GM21717 (cell line): ENCODE measurements at regions not wholly inside any gene's neighbourhood (a gene's known extent, or its start where the extent isn't known, plus 50 kb on each side); places are given as distances from the start of the nearest gene placed in this dataset.
"Not testable (repeated sequence)": the region's sequence is repeated elsewhere in the genome, so short reads cannot be mapped to it uniquely, and the experiment has no call there.

Source experiments
- ATAC-seq: cut with Tn5 transposase; IDR thresholded peaks from one replicate; pipeline ENCODE4 v1.9.1; 2021; ENCODE audit warnings: mild to moderate bottlenecking, moderate library complexity; ENCODE audit not compliant: unreplicated experiment

GRCh38 chr4:122100508-122100907 lies 51.6 kb upstream of the BLTP1 start:
- ATAC-seq: no peak

DNA sequence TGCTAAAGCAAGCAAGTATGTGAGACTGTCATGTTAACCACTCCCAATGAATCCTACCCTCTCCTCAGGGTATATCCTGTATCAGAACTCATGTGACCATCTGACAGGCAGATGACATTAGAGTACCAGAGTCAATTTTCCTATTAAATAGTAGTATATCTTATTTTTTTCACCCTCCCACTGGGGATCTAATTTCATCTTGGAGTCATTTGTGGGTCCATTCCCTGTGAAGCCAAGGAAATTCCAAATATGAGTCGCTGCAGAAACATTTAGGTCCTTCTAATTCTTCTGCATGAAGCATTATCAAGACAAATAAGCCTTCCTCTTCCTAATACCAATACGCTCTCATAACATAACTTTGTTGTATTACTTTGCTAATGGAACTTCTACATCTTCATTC lies 52.2 kb upstream of the BLTP1 start:
- no peak for ATAC-seq

- ATAC-seq: no peak
These were observed 60.2 kb upstream of the BLTP1 start for GRCh38 chr4:122091836-122092405.

GRCh38 chr4:122091397-122091796 lies 60.7 kb upstream of the BLTP1 start:
- ATAC-seq: no peak

- no peak for ATAC-seq
These were observed 61.1 kb upstream of the BLTP1 start for GRCh38 chr4:122090989-122091388.

DNA sequence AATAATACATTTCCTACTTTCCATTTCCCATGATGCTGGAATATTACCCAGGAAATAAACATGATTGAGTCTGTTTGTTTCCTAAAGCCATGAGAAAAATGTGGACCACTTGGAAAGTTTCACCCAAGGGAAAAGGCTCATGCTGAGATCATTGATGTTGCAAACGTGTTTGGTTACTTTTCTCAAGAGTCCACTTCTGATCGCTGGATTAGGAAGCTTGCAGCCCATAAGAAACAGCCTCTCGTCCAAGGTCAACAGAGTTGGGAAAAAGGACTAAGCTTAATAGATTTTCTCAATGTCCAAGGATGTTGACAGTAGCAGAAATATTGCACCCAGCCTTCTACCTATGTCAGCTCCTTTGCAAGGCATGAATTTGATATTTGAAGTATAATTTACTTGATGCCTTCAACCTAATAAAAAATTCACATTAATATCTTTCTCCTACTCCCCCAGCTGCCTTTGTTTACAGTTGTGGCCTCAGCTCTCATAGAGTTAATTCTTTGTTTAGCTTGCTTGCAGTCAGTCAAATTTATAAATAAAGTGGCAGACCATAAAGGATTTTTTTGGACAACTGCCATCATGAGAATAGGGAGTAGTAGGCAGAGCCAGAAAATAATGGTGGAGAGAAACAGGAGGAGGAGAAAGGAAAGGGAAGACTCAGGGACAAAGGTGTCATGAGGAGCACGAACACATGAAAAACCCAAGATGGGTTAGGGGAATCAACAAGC lies 65.6 kb upstream of the BLTP1 start:
- no peak for ATAC-seq

DNA sequence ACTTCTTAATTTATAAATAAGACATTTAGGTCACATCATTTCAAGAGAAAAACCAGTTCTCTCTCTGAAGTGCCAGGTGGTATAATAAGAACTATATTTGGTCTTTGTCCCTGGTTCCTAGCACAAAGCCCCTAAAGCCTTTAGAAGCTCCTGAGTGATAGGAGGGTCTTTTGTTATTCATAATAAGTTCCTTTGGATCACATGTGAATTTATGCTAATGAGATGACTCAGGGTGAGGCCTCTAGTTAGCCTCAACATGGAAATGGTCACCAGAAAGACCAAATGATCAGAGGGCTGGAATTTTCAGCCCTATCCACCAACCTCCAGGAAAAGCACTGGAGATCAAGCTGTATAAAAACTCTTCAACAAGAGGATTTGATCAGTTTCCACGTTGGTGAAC lies 68.1 kb upstream of the BLTP1 start:
- ATAC-seq: no peak

GRCh38 chr4:122083351-122083750 lies 68.8 kb upstream of the BLTP1 start:
- ATAC-seq: no peak

- no peak for ATAC-seq
These were observed 69.5 kb upstream of the BLTP1 start for GRCh38 chr4:122082661-122083060.

DNA sequence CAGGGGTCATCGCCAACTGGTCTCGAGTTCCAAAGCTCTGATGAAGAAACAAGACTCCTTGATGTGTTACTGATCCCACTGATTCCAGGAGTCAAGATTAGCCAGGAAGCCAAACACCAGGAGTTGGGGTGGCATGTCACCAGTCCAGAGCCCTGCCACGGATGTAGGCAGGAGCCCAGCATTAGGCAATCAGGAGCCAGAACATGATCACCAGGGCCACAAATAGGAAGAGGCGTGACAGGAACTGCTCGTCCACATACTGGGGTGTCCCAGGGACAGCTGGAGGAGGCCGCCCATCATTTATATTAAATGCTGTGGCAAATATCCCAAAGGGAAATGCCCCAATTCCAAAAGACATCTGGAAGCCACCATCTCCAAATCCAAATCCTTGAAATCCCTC lies 74.5 kb upstream of the BLTP1 start:
- not testable (repeated sequence) for ATAC-seq

DNA sequence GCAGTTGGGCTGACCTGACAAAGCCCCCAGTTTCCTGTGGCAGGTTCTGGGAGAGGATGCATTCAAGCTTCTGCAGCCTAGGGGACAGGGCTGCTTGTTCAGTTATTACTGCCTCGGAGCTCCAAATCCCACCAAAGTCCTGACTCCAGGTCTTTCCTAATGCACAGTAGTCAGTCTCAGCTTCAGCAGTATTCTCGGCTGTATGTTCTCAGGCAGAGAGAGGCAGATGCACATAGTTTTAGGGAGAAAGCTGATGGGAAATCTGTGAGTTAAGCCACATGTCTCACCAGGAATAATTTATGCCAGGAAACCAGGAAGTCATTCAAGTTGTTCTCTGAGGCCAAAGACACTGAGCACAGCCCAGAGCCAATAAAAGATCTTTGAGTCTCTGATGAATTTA lies 75.3 kb upstream of the BLTP1 start:
- not testable (repeated sequence) for ATAC-seq

DNA sequence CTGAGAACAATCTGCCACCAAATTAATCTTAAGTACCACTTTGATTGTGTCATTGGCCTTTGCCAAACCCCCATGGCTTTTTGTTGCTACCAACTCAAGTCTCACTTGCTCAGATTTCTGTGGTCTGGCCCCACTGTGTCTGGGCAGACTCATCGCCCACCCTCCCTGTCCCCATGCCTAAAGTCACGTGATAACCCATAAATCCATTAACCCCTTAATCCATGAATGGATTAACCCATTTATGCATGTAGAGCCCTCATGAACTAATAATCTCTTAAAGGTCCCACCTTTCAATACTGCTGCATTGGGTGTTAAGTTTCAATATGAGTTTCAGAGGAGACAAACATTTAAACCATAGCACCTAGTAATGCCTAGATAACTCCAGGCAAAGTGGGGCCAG lies 78.5 kb upstream of the BLTP1 start:
- ATAC-seq: no peak

GRCh38 chr4:122065915-122066314 lies 86.2 kb upstream of the BLTP1 start:
- ATAC-seq: no peak

- no peak for ATAC-seq
These were observed 87.0 kb upstream of the BLTP1 start for GRCh38 chr4:122065149-122065548.

- ATAC-seq: no peak
These were observed 98.9 kb upstream of the BLTP1 start for GRCh38 chr4:122053186-122053585.

DNA sequence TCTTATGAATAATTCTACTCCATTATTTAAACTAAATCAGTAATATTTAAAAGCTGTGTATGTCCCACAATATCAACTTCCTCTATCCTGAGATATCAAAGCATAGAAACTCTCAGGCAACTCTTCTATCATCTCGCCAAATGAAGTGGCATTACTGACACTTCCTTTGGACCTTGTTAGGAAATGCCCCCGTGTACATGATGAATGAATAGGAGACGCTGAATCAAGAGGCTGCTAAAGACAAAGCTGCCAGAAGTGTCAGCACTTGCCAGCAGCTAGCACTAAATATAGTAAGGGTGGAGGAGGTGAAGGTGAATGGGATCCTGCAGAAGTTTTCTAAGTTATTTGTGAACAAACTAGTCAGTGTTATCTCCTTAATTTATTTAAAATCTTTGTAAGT lies 99.5 kb upstream of the BLTP1 start:
- ATAC-seq: no peak

- no peak for ATAC-seq
These were observed 99.0 kb upstream of the TRPC3 start for GRCh38 chr4:122050841-122051240.

- ATAC-seq: no peak
These were observed 95.9 kb upstream of the TRPC3 start for GRCh38 chr4:122047456-122048425.

DNA sequence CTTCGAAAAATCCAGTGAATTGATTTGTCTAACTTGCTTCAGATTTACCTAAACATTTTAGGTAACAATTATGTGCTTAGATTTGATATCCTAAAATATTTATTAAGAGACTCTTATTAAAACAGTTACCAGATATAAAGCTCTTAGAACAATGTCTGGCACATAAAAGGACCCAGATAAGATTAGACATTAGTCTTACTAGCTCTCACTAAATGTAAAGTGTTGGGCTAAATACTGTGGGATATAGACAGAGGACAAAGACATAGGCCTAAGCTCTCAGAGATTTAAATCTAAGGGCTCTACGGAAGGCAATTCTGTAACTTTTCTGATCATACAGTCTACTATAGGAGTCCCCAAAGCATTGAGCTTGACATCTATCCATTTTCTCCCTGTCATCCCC lies 94.4 kb upstream of the TRPC3 start:
- ATAC-seq: no peak

DNA sequence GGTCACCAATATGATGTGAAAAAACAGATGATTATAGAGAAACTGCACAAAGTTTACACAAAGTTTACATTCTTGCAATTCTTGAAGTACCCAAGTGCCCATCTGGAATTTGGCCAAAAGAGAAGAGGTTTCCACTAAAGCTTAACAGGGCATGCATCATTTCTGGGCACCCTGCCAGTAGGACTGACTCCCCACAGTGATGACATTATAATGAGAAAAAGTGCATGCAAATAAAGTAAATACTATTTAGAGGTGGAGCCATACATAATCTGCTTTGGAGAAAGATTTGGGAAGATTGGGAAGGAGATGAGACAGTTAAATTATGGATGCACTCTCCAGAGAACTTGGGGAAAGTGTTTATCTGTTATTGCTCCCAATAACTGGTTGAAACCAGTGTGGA lies 93.7 kb upstream of the TRPC3 start:
- ATAC-seq: no peak

- ATAC-seq: no peak
These were observed 92.6 kb upstream of the TRPC3 start for GRCh38 chr4:122044501-122044900.

- no peak for ATAC-seq
These were observed 89.5 kb upstream of the TRPC3 start for GRCh38 chr4:122041312-122041711.
